ENCODE measurements at regions not wholly inside any gene's neighbourhood (a gene's known extent, or its start where the extent isn't known, plus 50 kb on each side); places are given as distances from the start of the nearest gene placed in this dataset.

DNA sequence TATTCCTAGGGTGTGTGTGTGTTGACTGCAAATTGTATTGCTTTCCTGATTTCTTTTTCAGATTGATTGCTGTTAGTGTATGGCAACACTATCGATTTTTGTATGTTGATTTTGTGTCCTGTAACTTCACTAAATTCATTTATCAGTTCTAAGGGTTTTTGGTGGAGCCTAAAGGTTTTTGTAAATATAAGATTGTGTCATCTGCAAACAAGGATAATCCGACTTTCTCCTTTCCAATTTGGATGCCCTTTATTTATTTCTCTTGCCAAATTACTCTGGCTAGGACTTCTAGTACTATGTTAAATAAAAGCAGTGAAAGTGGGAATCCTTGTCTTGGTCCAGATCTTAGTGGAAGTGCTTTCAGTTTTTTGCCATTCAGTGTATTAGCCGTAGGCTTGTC lies 340.9 kb upstream of the KLF4 start:
- H3K9me1 ChIP-seq (replicated peaks; ENCODE audit: control insufficient read depth, extremely low read depth, insufficient read depth, low read length) = no peaks in the 10 kb centered on the region
- no peaks in the 10 kb centered on the region for H3K9me3 ChIP-seq (replicated peaks; ENCODE audit: control insufficient read depth, insufficient read depth, low read length)
- BruUV-seq (replicated peaks) = no TSS peak
- ChIA-PET CTCF (no interaction called here), POLR2A (no interaction called here)
- H4K20me1 ChIP-seq (replicated peaks; ENCODE audit: control insufficient read depth, extremely low read depth, insufficient read depth, low read length) = no peaks in the 10 kb centered on the region
- no peak overlapping the region for H3K27ac ChIP-seq (ENCODE audit: insufficient read depth, low read depth, low read length)
- intact Hi-C loops (cut with micrococcal nuclease) (no loop called here), dilution Hi-C loops (cut with MboI; ENCODE audit: extremely low pct_ligation_motif_present, low sequenced_read_pairs) (no loop called here)
- H3K4me3 ChIP-seq (replicated peaks in 1 of 3; ENCODE audit: insufficient read depth in 1 of 3, low read depth in 1 of 3, low read length in 3 of 3) = no peak overlapping the region
- no peaks in the 10 kb centered on the region for H3K36me3 ChIP-seq (ENCODE audit: control insufficient read depth in 2 of 2, extremely low read depth in 1 of 2, insufficient read depth in 2 of 2, low read length in 2 of 2)
- no peak for TF ChIP-seq MAX (IDR thresholded peaks at IDR 0.05; ENCODE audit: insufficient read depth, insufficient read length)
- TF ChIP-seq POLR2AphosphoS5 (IDR thresholded peaks at IDR 0.05; ENCODE audit: insufficient read depth, low read depth, low read length) = no peak
- TF ChIP-seq FOS (IDR thresholded peaks at IDR 0.05; ENCODE audit: borderline replicate concordance, insufficient read depth, low read length) = no peak
- no peak for TF ChIP-seq GATA2 (IDR thresholded peaks at IDR 0.05; ENCODE audit: insufficient read depth, insufficient read length, low read depth, low read length)
- no peak for TF ChIP-seq POLR2A (IDR thresholded peaks at IDR 0.05; ENCODE audit: low read depth, low read length)
- no peak for TF ChIP-seq MYC (IDR thresholded peaks at IDR 0.05; ENCODE audit: low read depth, low read length)
- TF ChIP-seq EZH2 (IDR thresholded peaks at IDR 0.05; ENCODE audit: borderline replicate concordance, low read depth, low read length, severe bottlenecking) = no peak
- TF ChIP-seq CTCF (IDR thresholded peaks at IDR 0.05; ENCODE audit: extremely low read depth in 1 of 2, insufficient read depth in 1 of 2, low read depth in 1 of 2, low read length in 2 of 2) = no peak
- TF ChIP-seq JUN (IDR thresholded peaks at IDR 0.05; ENCODE audit: borderline replicate concordance, insufficient read depth, insufficient read length, low read depth) = no peak
- H2AFZ ChIP-seq (ENCODE audit: low read depth, low read length) = no peak overlapping the region
- no peaks in the 10 kb centered on the region for H3K79me2 ChIP-seq (ENCODE audit: control insufficient read depth, insufficient read depth, low read length)
- no peaks in the 10 kb centered on the region for H3K4me1 ChIP-seq (ENCODE audit: control insufficient read depth, extremely low read depth, insufficient read depth, low read length)
- H3K4me2 ChIP-seq (ENCODE audit: insufficient read depth, low read length) = no peak overlapping the region
- no peak overlapping the region for H3K9ac ChIP-seq (replicated peaks; ENCODE audit: extremely low read depth, insufficient read depth, low read length)
- no peak for DNase-seq (ENCODE audit: low read depth, low spot score)
- no peak for FAIRE-seq
- H3K27me3 ChIP-seq (ENCODE audit: control insufficient read depth in 2 of 2, insufficient read depth in 2 of 2, low read length in 2 of 2) = no peaks in the 10 kb centered on the region

Measured in endothelial cell of umbilical vein (primary cell).